Ovary (tissue), 3 donors: ENCODE measurements at regions not wholly inside any gene's neighbourhood (a gene's known extent, or its start where the extent isn't known, plus 50 kb on each side); places are given as distances from the start of the nearest gene placed in this dataset.

Experiments
- CTCF ChIP-seq, 3 donors: fragments of 450-650 bp in 2 of 3; fragments of 200-600 bp in 1 of 3; IDR thresholded peaks; one replicate each; pipeline versions ENCODE4 v1.5.1 to v1.8.0; 2016 to 2022; ENCODE audit warnings: antibody characterized with exemption in 3 of 3, mild to moderate bottlenecking in 1 of 3
- EP300 ChIP-seq: sonication (generic); formaldehyde crosslinking; IDR thresholded peaks from one replicate; pipeline ENCODE4 v1.6.1; 2017; ENCODE audit warnings: antibody characterized with exemption
- donor health status: DM: no; HTN: no; CAD: no.

- TF ChIP-seq CTCF (IDR thresholded peaks at IDR 0.05) (no peak), EP300 (no peak)
Measured at GRCh38 chr13:80952158-80952557, 611.2 kb upstream of the SPRY2 start.
